SU-DHL-6 (cell line): ENCODE measurements at regions not wholly inside any gene's neighbourhood (a gene's known extent, or its start where the extent isn't known, plus 50 kb on each side); places are given as distances from the start of the nearest gene placed in this dataset.

Source experiments
- EZH2phosphoT487 ChIP-seq: fragments of 200-600 bp; sonication (generic), shearing (Covaris generic); conservative IDR thresholded peaks from 2 replicates; pipeline ENCODE4 v1.6.1; 2018; ENCODE audit warnings: mild to moderate bottlenecking, antibody characterized with exemption, low read length, moderate library complexity, mixed read lengths
- TF ChIP-seq, protein P1 (sequence below): fragments of 200-600 bp; sonication (generic); IDR thresholded peaks from one replicate; pipeline ENCODE4 v1.5.1; 2017; ENCODE audit warnings: antibody characterized with exemption, mild to moderate bottlenecking, low read length, moderate library complexity; ENCODE audit not compliant: insufficient read depth, poor library complexity, severe bottlenecking

DNA sequence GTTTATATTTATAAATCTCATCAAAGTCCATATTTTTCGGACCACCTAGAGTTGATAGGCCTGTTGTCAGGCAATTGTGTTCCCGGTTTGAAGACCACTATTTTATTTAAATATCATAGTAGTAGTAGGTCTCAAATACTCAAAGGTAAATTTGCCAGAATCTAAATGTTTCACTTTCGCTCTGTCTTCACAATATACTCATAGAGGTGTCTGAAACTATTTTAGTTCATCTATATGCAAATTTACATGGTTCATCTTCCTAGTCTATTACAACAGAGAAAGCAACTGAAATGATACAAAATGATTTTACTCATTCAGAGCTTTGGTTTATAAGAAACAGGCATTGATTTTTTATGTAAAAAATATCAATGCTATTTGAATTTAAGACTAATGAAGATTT, 1897.5 kb downstream of the EFNA5 start:
- TF ChIP-seq, protein P1, sequence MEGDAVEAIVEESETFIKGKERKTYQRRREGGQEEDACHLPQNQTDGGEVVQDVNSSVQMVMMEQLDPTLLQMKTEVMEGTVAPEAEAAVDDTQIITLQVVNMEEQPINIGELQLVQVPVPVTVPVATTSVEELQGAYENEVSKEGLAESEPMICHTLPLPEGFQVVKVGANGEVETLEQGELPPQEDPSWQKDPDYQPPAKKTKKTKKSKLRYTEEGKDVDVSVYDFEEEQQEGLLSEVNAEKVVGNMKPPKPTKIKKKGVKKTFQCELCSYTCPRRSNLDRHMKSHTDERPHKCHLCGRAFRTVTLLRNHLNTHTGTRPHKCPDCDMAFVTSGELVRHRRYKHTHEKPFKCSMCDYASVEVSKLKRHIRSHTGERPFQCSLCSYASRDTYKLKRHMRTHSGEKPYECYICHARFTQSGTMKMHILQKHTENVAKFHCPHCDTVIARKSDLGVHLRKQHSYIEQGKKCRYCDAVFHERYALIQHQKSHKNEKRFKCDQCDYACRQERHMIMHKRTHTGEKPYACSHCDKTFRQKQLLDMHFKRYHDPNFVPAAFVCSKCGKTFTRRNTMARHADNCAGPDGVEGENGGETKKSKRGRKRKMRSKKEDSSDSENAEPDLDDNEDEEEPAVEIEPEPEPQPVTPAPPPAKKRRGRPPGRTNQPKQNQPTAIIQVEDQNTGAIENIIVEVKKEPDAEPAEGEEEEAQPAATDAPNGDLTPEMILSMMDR, result no peak
- no peak for TF ChIP-seq EZH2phosphoT487
